Osteoblast (primary cell): ENCODE measurements at regions not wholly inside any gene's neighbourhood (a gene's known extent, or its start where the extent isn't known, plus 50 kb on each side); places are given as distances from the start of the nearest gene placed in this dataset.

Experiments used
- DNase-seq: peaks from one replicate; pipeline ENCODE4 v3.0.0; 2011; ENCODE audit warnings: low spot score, mixed read lengths; ENCODE audit not compliant: insufficient read length; ENCODE audit errors: missing footprints
- H2AFZ ChIP-seq: 2 replicates; pipeline ENCODE4 v1.6.0; 2011; ENCODE audit warnings: mild to moderate bottlenecking, low read length
- H3K27ac ChIP-seq: 2 replicates; pipeline ENCODE4 v1.5.1; 2011; ENCODE audit warnings: mild to moderate bottlenecking, low read depth, low read length, moderate library complexity
- H3K27me3 ChIP-seq: 2 replicates; pipeline ENCODE4 v1.6.0; 2012; ENCODE audit warnings: mild to moderate bottlenecking, control low read depth, inconsistent platforms, low read length, moderate library complexity; ENCODE audit not compliant: insufficient read depth
- H3K36me3 ChIP-seq: 2 replicates; pipeline ENCODE4 v1.5.1; 2011; ENCODE audit warnings: mild to moderate bottlenecking, low read length, control low read depth, moderate library complexity; ENCODE audit not compliant: insufficient read depth
- H3K4me1 ChIP-seq: 2 replicates; pipeline ENCODE4 v1.5.1; 2011; ENCODE audit warnings: mild to moderate bottlenecking, low read length, control low read depth, moderate library complexity; ENCODE audit not compliant: insufficient read depth
- H3K4me2 ChIP-seq: 2 replicates; pipeline ENCODE4 v1.6.0; 2011; ENCODE audit warnings: mild to moderate bottlenecking, low read length; ENCODE audit not compliant: insufficient read depth
- H3K4me3 ChIP-seq: fragments of 200-600 bp; sonication (generic); 3 replicates; pipeline ENCODE4 v1.5.1; 2012; ENCODE audit warnings: mild to moderate bottlenecking, low read length, inconsistent platforms; ENCODE audit not compliant: insufficient read depth
- H3K79me2 ChIP-seq: 2 replicates; pipeline ENCODE4 v1.6.0; 2012; ENCODE audit warnings: mild to moderate bottlenecking, low read length, control low read depth, inconsistent platforms; ENCODE audit not compliant: insufficient read depth
- H3K9me3 ChIP-seq: 2 replicates; pipeline ENCODE4 v1.5.1; 2011; ENCODE audit warnings: low read depth, low read length, control low read depth
- H4K20me1 ChIP-seq: 2 replicates; pipeline ENCODE4 v1.6.0; 2012; ENCODE audit warnings: mild to moderate bottlenecking, low read length, control low read depth; ENCODE audit not compliant: insufficient read depth
- CTCF ChIP-seq: IDR thresholded peaks from 2 replicates; pipeline ENCODE4 v1.5.1; 2011; ENCODE audit warnings: mild to moderate bottlenecking, low read depth, low read length, moderate library complexity; ENCODE audit errors: extremely low read depth

- Histone ChIP-seq H3K4me1 (peaks cover 5% of the 10 kb centered on the region), H3K36me3 (no peaks in the 10 kb centered on the region), H3K4me3 (no peak overlapping the region), H3K9me3 (no peaks in the 10 kb centered on the region), H2AFZ (no peak overlapping the region), H3K27ac (no peak overlapping the region), H3K4me2 (no peak overlapping the region), H3K27me3 (peaks cover 10% of the 10 kb centered on the region), H3K79me2 (no peaks in the 10 kb centered on the region), H4K20me1 (no peaks in the 10 kb centered on the region)
- no peak for TF ChIP-seq CTCF
- no peak for DNase-seq
Observed at GRCh38 chr16:22681554-22682291, 132.2 kb upstream of the HS3ST2 start.

GRCh38 chr16:22683258-22683657 is 130.7 kb upstream of the HS3ST2 start:
- Histone ChIP-seq H3K36me3 (no peaks in the 10 kb centered on the region), H3K9me3 (no peaks in the 10 kb centered on the region), H3K4me3 (no peak overlapping the region), H4K20me1 (no peaks in the 10 kb centered on the region), H3K79me2 (no peaks in the 10 kb centered on the region), H2AFZ (no peak overlapping the region), H3K4me2 (no peak overlapping the region), H3K27ac (no peak overlapping the region), H3K27me3 (peaks cover 10% of the 10 kb centered on the region), H3K4me1 (peaks cover 5% of the 10 kb centered on the region)
- no peak for TF ChIP-seq CTCF
- DNase-seq = no peak

- H2AFZ ChIP-seq = no peak overlapping the region
- peaks cover 5% of the 10 kb centered on the region for H3K4me1 ChIP-seq
Observed at GRCh38 chr16:22683730-22684573, 130.0 kb upstream of the HS3ST2 start.

More at GRCh38 chr16:22683730-22684573, 130.0 kb upstream of the HS3ST2 start:
- no peak for TF ChIP-seq CTCF
- Histone ChIP-seq H3K9me3 (no peaks in the 10 kb centered on the region), H3K4me2 (no peak overlapping the region), H3K36me3 (no peaks in the 10 kb centered on the region), H3K27me3 (peaks cover 10% of the 10 kb centered on the region), H4K20me1 (no peaks in the 10 kb centered on the region), H3K4me3 (no peak overlapping the region), H3K27ac (no peak overlapping the region), H3K79me2 (no peaks in the 10 kb centered on the region)
- no peak for DNase-seq
